Left lung (tissue), 4 donors: ENCODE measurements at regions not wholly inside any gene's neighbourhood (a gene's known extent, or its start where the extent isn't known, plus 50 kb on each side); places are given as distances from the start of the nearest gene placed in this dataset.

Experiments used
- ATAC-seq: fragments of 200-7000 bp; cut with Tn5 transposase; one replicate; pipeline ENCODE4 v1.9.1; 2020; ENCODE audit warnings: moderate library complexity
- DNase-seq, 4 donors: peaks; one replicate each; pipeline ENCODE4 v3.0.0-alpha.2; 2013 to 2020
- H3K27ac ChIP-seq, 2 donors: fragments of 200-600 bp; sonication (generic) in 1 of 2; one replicate each; pipeline versions ENCODE4 v1.5.0 to v1.8.0; 2020 to 2021
- H3K27me3 ChIP-seq, 2 donors: fragments of 200-600 bp; sonication (generic) in 1 of 2; one replicate each; pipeline versions ENCODE4 v1.5.0 to v1.8.0; 2020 to 2021
- H3K36me3 ChIP-seq, 2 donors: fragments of 200-600 bp; sonication (generic) in 1 of 2; one replicate each; pipeline versions ENCODE4 v1.5.0 to v1.8.0; 2020 to 2021
- H3K4me1 ChIP-seq, 2 donors: fragments of 200-600 bp; one replicate each; pipeline ENCODE4 v1.8.0; 2021
- H3K4me3 ChIP-seq, 2 donors: fragments of 200-600 bp; sonication (generic) in 1 of 2; one replicate each; pipeline versions ENCODE4 v1.5.0 to v1.8.0; 2020 to 2021; ENCODE audit warnings: mild to moderate bottlenecking in 1 of 2
- H3K9me3 ChIP-seq, 2 donors: fragments of 200-600 bp; sonication (generic) in 1 of 2; one replicate each; pipeline versions ENCODE4 v1.5.0 to v1.8.0; 2020 to 2021
- intact Hi-C, 2 donors: fragments of 100-400 bp; cut with DNase I; formaldehyde crosslinking; loops; one replicate each; pipeline versions ENCODE4 v1.11.2 to v1.14.2; 2022
- TF ChIP-seq, protein P1 (sequence below), 2 donors: fragments of 200-600 bp; sonication (generic) in 1 of 2; IDR thresholded peaks; one replicate each; pipeline versions ENCODE4 v1.5.0 to v1.8.0; 2021; ENCODE audit warnings: antibody characterized with exemption in 2 of 2
- donor health status: DM: no; HTN: yes; CAD: no.
- donor health status: DM: no; HTN: no; CAD: no.

- DNase-seq (no peak), ATAC-seq (no peak)
- no peak overlapping the region for H3K27ac ChIP-seq
- H3K4me3 ChIP-seq = no peak overlapping the region
- no peaks in the 10 kb centered on the region for H3K4me1 ChIP-seq
- no peaks in the 10 kb centered on the region for H3K36me3 ChIP-seq
- TF ChIP-seq, protein P1, sequence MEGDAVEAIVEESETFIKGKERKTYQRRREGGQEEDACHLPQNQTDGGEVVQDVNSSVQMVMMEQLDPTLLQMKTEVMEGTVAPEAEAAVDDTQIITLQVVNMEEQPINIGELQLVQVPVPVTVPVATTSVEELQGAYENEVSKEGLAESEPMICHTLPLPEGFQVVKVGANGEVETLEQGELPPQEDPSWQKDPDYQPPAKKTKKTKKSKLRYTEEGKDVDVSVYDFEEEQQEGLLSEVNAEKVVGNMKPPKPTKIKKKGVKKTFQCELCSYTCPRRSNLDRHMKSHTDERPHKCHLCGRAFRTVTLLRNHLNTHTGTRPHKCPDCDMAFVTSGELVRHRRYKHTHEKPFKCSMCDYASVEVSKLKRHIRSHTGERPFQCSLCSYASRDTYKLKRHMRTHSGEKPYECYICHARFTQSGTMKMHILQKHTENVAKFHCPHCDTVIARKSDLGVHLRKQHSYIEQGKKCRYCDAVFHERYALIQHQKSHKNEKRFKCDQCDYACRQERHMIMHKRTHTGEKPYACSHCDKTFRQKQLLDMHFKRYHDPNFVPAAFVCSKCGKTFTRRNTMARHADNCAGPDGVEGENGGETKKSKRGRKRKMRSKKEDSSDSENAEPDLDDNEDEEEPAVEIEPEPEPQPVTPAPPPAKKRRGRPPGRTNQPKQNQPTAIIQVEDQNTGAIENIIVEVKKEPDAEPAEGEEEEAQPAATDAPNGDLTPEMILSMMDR (IDR thresholded peaks at IDR 0.05) = no peak
- intact Hi-C loops = no loop called here
- H3K9me3 ChIP-seq = no peaks in the 10 kb centered on the region
- no peaks in the 10 kb centered on the region for H3K27me3 ChIP-seq
Measured at GRCh38 chr6:139871803-139872510, 497.5 kb upstream of the CITED2 start.

DNA sequence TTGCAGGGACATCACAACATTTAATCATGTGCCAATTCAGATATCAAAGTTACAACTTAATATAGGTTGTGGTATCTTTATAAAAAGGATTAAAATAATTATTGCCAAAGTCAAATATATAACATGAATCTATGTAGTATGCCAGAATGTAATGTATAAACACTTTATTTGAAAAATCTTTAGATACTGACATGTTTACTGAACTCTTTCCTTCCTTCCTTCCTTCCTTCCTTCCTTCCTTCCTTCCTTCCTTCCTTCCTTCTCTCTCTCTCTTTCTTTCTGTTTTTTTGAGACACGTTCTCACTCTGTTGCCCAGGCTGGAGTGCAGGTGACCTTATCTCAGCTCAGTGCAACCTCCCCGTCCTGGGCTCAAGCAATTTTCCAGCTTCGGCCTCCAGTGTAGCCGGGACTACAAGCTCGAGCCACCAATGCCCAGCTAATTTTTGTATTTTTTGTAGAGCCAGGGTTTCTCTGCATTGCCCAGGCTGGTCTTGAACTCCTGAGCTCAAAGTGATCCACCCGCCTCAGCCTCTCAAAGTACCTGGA lies 496.8 kb upstream of the CITED2 start:
- ATAC-seq (no peak), DNase-seq (no peak)
- Histone ChIP-seq H3K4me3 (no peak overlapping the region), H3K27me3 (no peaks in the 10 kb centered on the region), H3K36me3 (no peaks in the 10 kb centered on the region), H3K4me1 (no peaks in the 10 kb centered on the region), H3K27ac (no peak overlapping the region), H3K9me3 (no peaks in the 10 kb centered on the region)
- intact Hi-C loops = no loop called here
- TF ChIP-seq, protein P1 (IDR thresholded peaks at IDR 0.05) = no peak

DNA sequence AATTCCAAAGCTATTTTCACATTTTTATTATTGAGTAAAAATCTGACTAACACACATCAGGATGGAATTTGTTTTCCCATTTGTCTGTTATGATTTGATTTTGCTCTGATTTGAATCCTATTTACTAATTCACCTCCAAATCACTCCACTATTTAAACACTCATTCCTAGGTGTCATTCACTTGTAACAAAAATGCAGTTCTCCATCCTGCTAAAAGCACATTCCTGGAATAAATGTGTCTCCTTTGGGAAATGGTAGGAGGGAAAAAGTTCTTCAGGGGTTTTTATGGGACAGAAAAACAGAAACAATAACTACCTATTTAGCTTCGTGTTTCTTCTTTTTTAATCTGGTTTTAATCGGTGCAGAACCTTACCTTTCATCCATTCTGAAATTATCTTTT lies 494.1 kb upstream of the CITED2 start:
- DNase-seq (no peak), ATAC-seq (no peak)
- Histone ChIP-seq H3K4me3 (no peak overlapping the region), H3K27me3 (no peaks in the 10 kb centered on the region), H3K9me3 (no peaks in the 10 kb centered on the region), H3K4me1 (no peaks in the 10 kb centered on the region), H3K36me3 (no peaks in the 10 kb centered on the region), H3K27ac (no peak overlapping the region)
- intact Hi-C loops = no loop called here
- TF ChIP-seq, protein P1 (IDR thresholded peaks at IDR 0.05) = no peak

GRCh38 chr6:139863964-139864363 lies 489.5 kb upstream of the CITED2 start:
- Histone ChIP-seq H3K27me3 (no peaks in the 10 kb centered on the region), H3K36me3 (no peaks in the 10 kb centered on the region), H3K27ac (no peak overlapping the region), H3K9me3 (no peaks in the 10 kb centered on the region), H3K4me1 (no peaks in the 10 kb centered on the region), H3K4me3 (no peak overlapping the region)
- intact Hi-C loops = no loop called here
- no peak for ATAC-seq
- TF ChIP-seq, protein P1 (IDR thresholded peaks at IDR 0.05) = no peak
- DNase-seq = no peak

- ATAC-seq (no peak), DNase-seq (no peak)
- no peaks in the 10 kb centered on the region for H3K9me3 ChIP-seq
- no peaks in the 10 kb centered on the region for H3K4me1 ChIP-seq
- no peaks in the 10 kb centered on the region for H3K36me3 ChIP-seq
- intact Hi-C loops = no loop called here
- TF ChIP-seq, protein P1 (IDR thresholded peaks at IDR 0.05) = no peak
- H3K27me3 ChIP-seq = no peaks in the 10 kb centered on the region
- no peak overlapping the region for H3K27ac ChIP-seq
- H3K4me3 ChIP-seq = no peak overlapping the region
Measured at GRCh38 chr6:139863346-139863745, 488.9 kb upstream of the CITED2 start.
